ENCODE measurements at regions not wholly inside any gene's neighbourhood (a gene's known extent, or its start where the extent isn't known, plus 50 kb on each side); places are given as distances from the start of the nearest gene placed in this dataset.
"Not testable (repeated sequence)": the region's sequence is repeated elsewhere in the genome, so short reads cannot be mapped to it uniquely, and the experiment has no call there.

- no peak overlapping the region for H3K4me3 ChIP-seq (ENCODE audit: low read length)
- DNase-seq = peak in 1 of 2 donors; percentile 31
- 20% methylated on average over 1 of the region's 8 CpGs for WGBS (ENCODE audit: insufficient coverage, low lambda C conversion rate)
- no peaks in the 10 kb centered on the region for H3K36me3 ChIP-seq (ENCODE audit: control insufficient read depth, insufficient read depth, low read length)
- H3K9me3 ChIP-seq (ENCODE audit: control insufficient read depth, low read depth, low read length) = no peaks in the 10 kb centered on the region
- no peaks in the 10 kb centered on the region for H3K27me3 ChIP-seq (ENCODE audit: control insufficient read depth, insufficient read depth, low read length)
- H3K4me1 ChIP-seq (ENCODE audit: control insufficient read depth, insufficient read depth, low read length) = no peaks in the 10 kb centered on the region
- H3K27ac ChIP-seq (ENCODE audit: low read length) = no peak overlapping the region
Observed at GRCh38 chr21:15638856-15639549, 90.8 kb upstream of the USP25 start.

- H3K36me3 ChIP-seq (ENCODE audit: control insufficient read depth, insufficient read depth, low read length); H3K4me1 ChIP-seq (ENCODE audit: control insufficient read depth, insufficient read depth, low read length); H3K27me3 ChIP-seq (ENCODE audit: control insufficient read depth, insufficient read depth, low read length); H3K9me3 ChIP-seq (ENCODE audit: control insufficient read depth, low read depth, low read length); DNase-seq; H3K4me3 ChIP-seq (ENCODE audit: low read length); H3K27ac ChIP-seq (ENCODE audit: low read length): not testable (repeated sequence)
- WGBS (ENCODE audit: insufficient coverage, low lambda C conversion rate) = no CpG with 5 or more reads among the region's 3 CpGs
Observed at GRCh38 chr21:15640113-15640512, 89.7 kb upstream of the USP25 start.

- Histone ChIP-seq H3K4me1 (ENCODE audit: control insufficient read depth, insufficient read depth, low read length) (no peaks in the 10 kb centered on the region), H3K36me3 (ENCODE audit: control insufficient read depth, insufficient read depth, low read length) (no peaks in the 10 kb centered on the region), H3K9me3 (ENCODE audit: control insufficient read depth, low read depth, low read length) (no peaks in the 10 kb centered on the region), H3K27ac (ENCODE audit: low read length) (no peak overlapping the region), H3K4me3 (ENCODE audit: low read length) (no peak overlapping the region), H3K27me3 (ENCODE audit: control insufficient read depth, insufficient read depth, low read length) (no peaks in the 10 kb centered on the region)
- DNase-seq = no peak
- no CpG with 5 or more reads among the region's 3 CpGs for WGBS (ENCODE audit: insufficient coverage, low lambda C conversion rate)
Observed at GRCh38 chr21:15644489-15644888, 85.3 kb upstream of the USP25 start.

GRCh38 chr21:15645830-15646229, 84.0 kb upstream of the USP25 start:
- WGBS (ENCODE audit: insufficient coverage, low lambda C conversion rate) = 80% methylated on average over 1 of the region's 4 CpGs

GRCh38 chr21:15650735-15651134, 79.0 kb upstream of the USP25 start:
- H3K9me3 ChIP-seq (ENCODE audit: control insufficient read depth, low read depth, low read length) = no peaks in the 10 kb centered on the region
- H3K27me3 ChIP-seq (ENCODE audit: control insufficient read depth, insufficient read depth, low read length) = no peaks in the 10 kb centered on the region
- WGBS (ENCODE audit: insufficient coverage, low lambda C conversion rate) = 92% methylated on average over 2 of the region's 3 CpGs
- H3K36me3 ChIP-seq (ENCODE audit: control insufficient read depth, insufficient read depth, low read length) = no peaks in the 10 kb centered on the region
- DNase-seq = no peak
- H3K4me3 ChIP-seq (ENCODE audit: low read length) = no peak overlapping the region
- no peaks in the 10 kb centered on the region for H3K4me1 ChIP-seq (ENCODE audit: control insufficient read depth, insufficient read depth, low read length)
- no peak overlapping the region for H3K27ac ChIP-seq (ENCODE audit: low read length)

More at GRCh38 chr21:15645830-15646229, 84.0 kb upstream of the USP25 start:
- Histone ChIP-seq H3K27me3 (ENCODE audit: control insufficient read depth, insufficient read depth, low read length) (no peaks in the 10 kb centered on the region), H3K27ac (ENCODE audit: low read length) (no peak overlapping the region), H3K4me3 (ENCODE audit: low read length) (no peak overlapping the region), H3K36me3 (ENCODE audit: control insufficient read depth, insufficient read depth, low read length) (no peaks in the 10 kb centered on the region), H3K9me3 (ENCODE audit: control insufficient read depth, low read depth, low read length) (no peaks in the 10 kb centered on the region), H3K4me1 (ENCODE audit: control insufficient read depth, insufficient read depth, low read length) (no peaks in the 10 kb centered on the region)
- DNase-seq = no peak

DNA sequence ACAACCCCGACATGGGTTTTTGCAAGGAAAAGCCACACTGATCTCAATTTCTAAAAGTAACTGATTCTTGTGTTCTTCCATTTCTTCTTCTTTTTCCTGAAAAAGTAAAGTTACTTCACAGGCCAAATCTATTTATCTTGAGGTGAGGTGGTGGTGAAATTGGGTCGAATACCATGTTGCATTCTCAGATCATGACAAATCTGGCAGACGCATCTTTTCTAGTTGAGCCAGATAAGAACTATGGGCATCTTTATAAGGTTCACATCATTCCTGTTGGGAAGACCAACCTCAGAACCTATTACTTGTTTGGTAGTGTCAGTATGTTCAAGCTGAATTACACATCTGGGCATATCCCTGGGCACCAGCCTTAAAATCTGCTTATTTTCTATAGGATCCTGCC, 78.6 kb upstream of the USP25 start:
- Histone ChIP-seq H3K4me1 (ENCODE audit: control insufficient read depth, insufficient read depth, low read length) (no peaks in the 10 kb centered on the region), H3K27ac (ENCODE audit: low read length) (no peak overlapping the region), H3K27me3 (ENCODE audit: control insufficient read depth, insufficient read depth, low read length) (no peaks in the 10 kb centered on the region), H3K9me3 (ENCODE audit: control insufficient read depth, low read depth, low read length) (no peaks in the 10 kb centered on the region), H3K36me3 (ENCODE audit: control insufficient read depth, insufficient read depth, low read length) (no peaks in the 10 kb centered on the region), H3K4me3 (ENCODE audit: low read length) (no peak overlapping the region)
- 100% methylated on average over 2 of the region's 3 CpGs for WGBS (ENCODE audit: insufficient coverage, low lambda C conversion rate)
- no peak for DNase-seq

DNA sequence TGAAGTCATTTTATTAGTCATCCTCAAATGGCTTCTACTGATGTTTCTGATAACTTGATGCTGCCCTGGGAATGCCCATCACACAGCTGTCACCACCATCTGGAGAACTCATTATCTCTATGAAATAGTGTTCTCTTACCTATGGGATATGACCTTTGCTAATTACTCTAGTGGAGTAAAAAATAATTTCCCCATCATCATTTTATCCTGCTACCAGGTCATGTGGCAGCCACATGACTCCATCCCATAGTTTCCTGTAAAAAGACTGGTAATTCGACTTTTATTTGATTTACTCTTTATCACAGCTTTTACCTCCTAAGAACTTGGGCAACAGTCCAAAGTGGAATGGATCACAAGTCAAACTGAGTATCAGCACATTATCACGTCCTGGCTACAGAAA, 76.1 kb upstream of the USP25 start:
- Histone ChIP-seq H3K9me3 (ENCODE audit: control insufficient read depth, low read depth, low read length) (no peaks in the 10 kb centered on the region), H3K36me3 (ENCODE audit: control insufficient read depth, insufficient read depth, low read length) (no peaks in the 10 kb centered on the region), H3K4me3 (ENCODE audit: low read length) (no peak overlapping the region), H3K27me3 (ENCODE audit: control insufficient read depth, insufficient read depth, low read length) (no peaks in the 10 kb centered on the region), H3K4me1 (ENCODE audit: control insufficient read depth, insufficient read depth, low read length) (peaks cover 2% of the 10 kb centered on the region), H3K27ac (ENCODE audit: low read length) (no peak overlapping the region)
- DNase-seq = peak; percentile 30 to 61
- WGBS (ENCODE audit: insufficient coverage, low lambda C conversion rate) = no CpG with 5 or more reads among the region's 2 CpGs

DNA sequence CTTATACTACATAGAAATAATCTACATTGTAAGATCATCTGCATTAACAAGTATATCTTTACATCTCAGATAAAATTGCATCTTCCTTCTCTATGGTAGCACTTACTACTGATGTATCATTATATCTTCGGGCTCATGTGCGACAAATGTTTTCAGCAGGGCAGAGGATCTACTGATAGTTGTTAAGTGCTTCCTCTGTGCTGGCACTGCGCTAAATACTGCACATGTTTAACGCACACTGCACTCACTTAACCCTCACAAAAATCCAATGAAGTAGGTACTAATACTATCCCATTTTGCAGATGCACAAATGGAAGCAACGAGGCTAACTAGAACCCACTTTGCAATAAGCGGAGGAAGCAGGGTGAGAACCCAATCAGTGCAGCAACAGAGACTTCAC, 75.6 kb upstream of the USP25 start:
- Histone ChIP-seq H3K4me1 (ENCODE audit: control insufficient read depth, insufficient read depth, low read length) (peaks cover 2% of the 10 kb centered on the region), H3K27ac (ENCODE audit: low read length) (no peak overlapping the region), H3K9me3 (ENCODE audit: control insufficient read depth, low read depth, low read length) (no peaks in the 10 kb centered on the region), H3K4me3 (ENCODE audit: low read length) (no peak overlapping the region), H3K27me3 (ENCODE audit: control insufficient read depth, insufficient read depth, low read length) (no peaks in the 10 kb centered on the region), H3K36me3 (ENCODE audit: control insufficient read depth, insufficient read depth, low read length) (no peaks in the 10 kb centered on the region)
- 100% methylated on average over 1 of the region's 6 CpGs for WGBS (ENCODE audit: insufficient coverage, low lambda C conversion rate)
- no peak for DNase-seq

- H3K36me3 ChIP-seq (ENCODE audit: control insufficient read depth, insufficient read depth, low read length) = no peaks in the 10 kb centered on the region
- no peaks in the 10 kb centered on the region for H3K27me3 ChIP-seq (ENCODE audit: control insufficient read depth, insufficient read depth, low read length)
- peak; percentile 86 to 92 for DNase-seq
- WGBS (ENCODE audit: insufficient coverage, low lambda C conversion rate) = no CpG with 5 or more reads among the region's 3 CpGs
- H3K27ac ChIP-seq (ENCODE audit: low read length) = peak overlapping the region; percentile 85
- peaks cover 17% of the 10 kb centered on the region for H3K4me1 ChIP-seq (ENCODE audit: control insufficient read depth, insufficient read depth, low read length)
- no peak overlapping the region for H3K4me3 ChIP-seq (ENCODE audit: low read length)
- H3K9me3 ChIP-seq (ENCODE audit: control insufficient read depth, low read depth, low read length) = no peaks in the 10 kb centered on the region
Observed at GRCh38 chr21:15659753-15660422, 69.9 kb upstream of the USP25 start.

DNA sequence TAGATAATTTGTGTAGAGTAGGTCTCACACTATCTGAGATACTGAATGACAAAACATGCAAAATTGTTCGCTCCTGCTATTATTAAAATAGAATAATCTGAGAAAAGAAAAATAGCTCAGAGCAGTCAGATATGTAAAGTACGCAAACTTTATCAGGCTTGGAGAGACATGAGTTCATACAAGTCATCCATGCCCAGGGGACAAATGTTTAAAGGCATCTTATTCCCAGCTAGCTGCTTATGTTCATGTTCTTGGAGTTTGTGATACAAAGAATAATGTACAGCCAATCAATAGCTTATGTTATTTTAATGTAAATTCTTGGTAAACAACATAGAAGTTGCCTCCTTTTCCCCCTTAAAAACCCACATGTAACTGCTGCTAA, 69.4 kb upstream of the USP25 start:
- WGBS (ENCODE audit: insufficient coverage, low lambda C conversion rate) = no CpG with 5 or more reads among the region's 2 CpGs
- Histone ChIP-seq H3K4me1 (ENCODE audit: control insufficient read depth, insufficient read depth, low read length) (peaks cover 17% of the 10 kb centered on the region), H3K4me3 (ENCODE audit: low read length) (no peak overlapping the region), H3K27ac (ENCODE audit: low read length) (peak overlapping the region; percentile 47), H3K27me3 (ENCODE audit: control insufficient read depth, insufficient read depth, low read length) (no peaks in the 10 kb centered on the region), H3K36me3 (ENCODE audit: control insufficient read depth, insufficient read depth, low read length) (no peaks in the 10 kb centered on the region), H3K9me3 (ENCODE audit: control insufficient read depth, low read depth, low read length) (no peaks in the 10 kb centered on the region)
- no peak for DNase-seq

DNA sequence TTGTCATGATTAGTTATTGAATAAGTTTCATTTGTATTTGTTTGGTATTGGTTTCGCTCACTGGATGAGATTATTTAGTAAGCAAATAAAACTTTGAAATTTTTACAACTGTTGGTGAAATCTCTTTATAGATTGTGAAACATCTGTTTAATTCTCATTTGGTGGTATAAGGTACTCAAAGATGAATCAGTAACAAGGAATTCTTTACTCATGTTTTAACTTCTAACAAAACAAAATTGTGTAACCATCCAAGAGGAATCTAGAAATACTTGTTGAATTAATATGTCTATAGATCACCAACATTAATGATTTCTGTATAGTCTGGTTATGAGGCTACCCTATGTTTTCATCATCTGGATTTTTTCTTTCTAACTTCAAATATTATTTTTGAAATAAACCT, 62.8 kb upstream of the USP25 start:
- no CpG with 5 or more reads among the region's 1 CpG for WGBS (ENCODE audit: insufficient coverage, low lambda C conversion rate)
- H3K36me3 ChIP-seq (ENCODE audit: control insufficient read depth, insufficient read depth, low read length) = no peaks in the 10 kb centered on the region
- H3K27ac ChIP-seq (ENCODE audit: low read length) = no peak overlapping the region
- H3K4me3 ChIP-seq (ENCODE audit: low read length) = no peak overlapping the region
- H3K27me3 ChIP-seq (ENCODE audit: control insufficient read depth, insufficient read depth, low read length) = no peaks in the 10 kb centered on the region
- H3K9me3 ChIP-seq (ENCODE audit: control insufficient read depth, low read depth, low read length) = no peaks in the 10 kb centered on the region
- DNase-seq = no peak
- no peaks in the 10 kb centered on the region for H3K4me1 ChIP-seq (ENCODE audit: control insufficient read depth, insufficient read depth, low read length)
